Central memory CD4-positive, alpha-beta T cell (primary cell): ENCODE measurements at regions not wholly inside any gene's neighbourhood (a gene's known extent, or its start where the extent isn't known, plus 50 kb on each side); places are given as distances from the start of the nearest gene placed in this dataset.

Experiments
- DNase-seq: peaks from one replicate; pipeline ENCODE4 v3.0.0; 2022

DNA sequence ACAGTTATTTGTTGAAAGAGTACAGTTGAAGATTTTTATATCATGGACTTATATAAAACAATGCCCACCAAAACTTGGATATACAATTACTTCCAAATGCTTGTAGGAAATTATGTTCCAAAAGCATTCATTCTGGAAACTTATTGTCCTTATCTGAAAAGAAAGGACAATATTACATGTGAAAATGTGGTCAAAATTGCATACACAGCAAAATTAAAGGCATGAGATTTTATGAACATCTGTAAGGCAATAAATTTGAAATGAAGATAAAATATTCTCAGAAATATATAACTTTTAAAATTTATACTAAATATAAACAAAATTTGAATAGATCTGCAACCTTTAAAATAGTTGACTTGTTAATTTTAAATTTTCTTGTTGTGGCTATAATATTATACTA, 1173.8 kb downstream of the NLGN4X start:
- no peak for DNase-seq

GRCh38 chrX:5051831-5052491, 1176.7 kb downstream of the NLGN4X start:
- no peak for DNase-seq

GRCh38 chrX:5042563-5042962, 1186.1 kb downstream of the NLGN4X start:
- DNase-seq = no peak

- no peak for DNase-seq
Measured at GRCh38 chrX:5031792-5032191, 1196.9 kb downstream of the NLGN4X start.

DNA sequence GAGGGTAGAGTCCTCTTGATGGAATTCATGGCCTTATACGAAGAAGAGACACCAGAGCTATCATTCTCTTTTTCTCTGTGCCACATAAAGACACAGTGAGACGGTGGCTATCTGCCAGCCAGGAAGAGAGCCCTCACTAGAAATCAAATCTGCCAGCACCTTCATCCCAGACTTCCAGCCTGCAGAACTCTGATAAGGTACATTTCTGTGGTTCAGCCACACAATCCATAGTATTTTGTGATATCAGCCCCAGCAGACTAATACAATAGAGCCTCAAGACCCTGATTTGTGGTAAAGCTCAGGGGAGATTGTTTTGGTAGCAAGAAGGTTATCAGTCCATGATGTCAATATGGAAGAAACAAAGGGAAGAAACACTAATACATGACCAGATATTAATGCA, 1213.2 kb downstream of the NLGN4X start:
- DNase-seq = no peak

- no peak for DNase-seq
Measured at GRCh38 chrX:4994855-4995254, 1233.8 kb downstream of the NLGN4X start.

DNA sequence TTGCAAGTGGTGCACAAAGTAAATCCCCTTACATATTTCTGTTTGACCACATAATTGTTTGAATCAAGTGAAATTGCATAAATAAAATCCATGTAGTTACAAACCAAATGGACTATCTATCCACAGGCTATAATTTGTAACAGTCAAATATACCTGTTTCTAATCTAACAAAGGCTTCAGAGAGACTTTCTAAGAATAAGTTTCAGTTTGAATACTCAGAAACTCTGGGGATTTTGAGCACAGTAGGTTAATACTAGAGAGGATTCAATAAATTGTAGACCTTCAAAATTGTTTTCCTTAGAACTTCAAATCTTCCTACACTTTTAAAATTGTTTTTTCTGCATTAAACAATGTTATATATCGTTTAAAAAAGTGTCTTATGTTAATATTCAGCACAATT, 1250.1 kb downstream of the NLGN4X start:
- DNase-seq = no peak

DNA sequence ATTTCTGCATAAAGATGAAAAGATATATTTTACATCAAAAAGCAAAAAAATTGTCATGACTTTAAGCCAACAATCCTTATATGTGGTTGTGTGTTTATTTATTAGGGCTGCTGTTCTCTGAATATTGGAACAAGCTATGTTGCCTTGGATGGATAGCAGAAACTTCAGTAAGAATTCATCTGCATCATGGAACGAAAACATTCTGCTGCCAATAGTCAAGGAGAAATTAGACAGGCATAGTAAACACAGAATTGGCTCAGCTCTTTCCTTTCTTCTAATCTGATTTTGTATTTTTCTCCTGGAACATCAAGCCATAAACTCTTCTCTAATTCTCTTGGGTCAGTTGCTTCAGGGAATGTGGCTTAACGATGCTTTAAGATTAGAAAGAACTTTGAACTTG, 1257.0 kb downstream of the NLGN4X start:
- no peak for DNase-seq

GRCh38 chrX:4964112-4964511, 1250.7 kb upstream of the PRKX start:
- no peak for DNase-seq

DNA sequence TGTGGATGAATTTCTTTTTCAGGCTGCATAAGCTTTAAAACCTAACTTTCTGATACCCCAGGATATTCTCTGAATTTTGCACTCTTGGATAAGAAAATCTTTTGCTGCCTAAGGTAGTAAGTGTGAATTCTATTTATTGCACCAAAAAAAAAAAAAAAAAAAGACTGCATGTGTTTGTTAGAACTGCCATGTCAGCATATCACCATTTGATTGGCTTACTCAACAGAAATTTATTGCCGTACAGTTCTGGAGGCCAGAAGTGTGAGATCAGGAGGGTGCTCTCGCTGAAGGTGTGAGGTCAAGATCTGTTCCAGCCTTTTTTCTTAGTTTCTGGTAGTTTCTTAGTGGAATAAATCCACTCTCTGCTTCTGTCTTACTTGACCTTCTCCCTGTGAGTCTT, 1250.0 kb upstream of the PRKX start:
- no peak for DNase-seq

DNA sequence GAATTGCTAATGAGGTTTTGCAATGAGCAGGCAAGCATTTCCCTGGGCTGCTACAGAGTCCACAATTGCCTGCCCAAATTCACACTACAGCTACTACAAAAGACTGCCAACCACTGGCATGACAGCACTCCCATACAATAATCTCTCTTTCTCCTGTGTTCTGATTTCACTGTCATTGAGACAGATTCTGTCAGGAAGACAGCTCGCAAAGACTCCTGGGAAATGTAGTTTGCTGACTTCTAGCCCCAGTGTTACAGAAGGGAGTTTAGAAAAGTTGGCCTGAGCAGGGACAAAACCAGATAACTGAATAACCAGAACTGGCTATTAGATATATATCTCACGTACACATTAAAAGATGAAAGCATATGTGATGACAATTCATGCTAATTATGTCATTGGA, 1231.3 kb upstream of the PRKX start:
- DNase-seq = no peak

GRCh38 chrX:4936315-4936714, 1222.9 kb upstream of the PRKX start:
- DNase-seq = no peak

- no peak for DNase-seq
Measured at GRCh38 chrX:4935846-4936245, 1222.4 kb upstream of the PRKX start.

DNA sequence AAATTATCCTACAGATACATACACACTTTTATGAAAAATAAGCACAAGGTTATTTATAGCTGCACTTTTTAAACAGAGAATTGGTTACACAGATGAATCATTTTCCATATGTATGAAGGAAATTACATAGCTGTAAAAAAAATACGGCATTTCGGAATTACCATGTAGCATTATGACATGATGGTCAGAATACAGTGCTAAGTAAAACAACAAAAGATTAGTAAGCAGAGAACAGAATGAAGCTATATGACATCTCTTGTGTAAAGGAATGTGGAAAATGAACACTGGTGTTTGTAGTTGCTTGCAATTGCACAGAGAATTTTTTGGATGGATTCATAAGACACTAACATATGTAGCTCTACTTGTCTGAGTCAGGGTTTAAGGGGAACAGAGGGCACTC, 1222.0 kb upstream of the PRKX start:
- DNase-seq = no peak

DNA sequence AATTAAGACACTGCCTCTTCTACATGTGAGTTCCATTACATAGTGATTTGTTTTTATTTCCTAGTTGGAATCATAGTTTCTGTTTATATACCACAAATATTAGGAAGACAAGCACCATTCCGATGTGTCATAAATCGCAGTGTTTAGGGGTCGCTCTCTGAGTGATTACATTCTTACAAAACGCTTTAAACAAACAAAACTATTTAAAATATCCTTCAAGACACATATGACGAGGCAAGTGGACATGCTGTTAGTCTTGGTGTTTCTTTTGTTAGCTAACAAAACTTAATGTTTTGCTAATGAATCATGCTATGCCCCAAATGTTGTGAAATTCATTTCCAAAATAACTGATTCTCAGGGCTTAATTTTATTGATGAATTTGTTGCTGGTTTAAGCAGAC, 1219.3 kb upstream of the PRKX start:
- no peak for DNase-seq

DNA sequence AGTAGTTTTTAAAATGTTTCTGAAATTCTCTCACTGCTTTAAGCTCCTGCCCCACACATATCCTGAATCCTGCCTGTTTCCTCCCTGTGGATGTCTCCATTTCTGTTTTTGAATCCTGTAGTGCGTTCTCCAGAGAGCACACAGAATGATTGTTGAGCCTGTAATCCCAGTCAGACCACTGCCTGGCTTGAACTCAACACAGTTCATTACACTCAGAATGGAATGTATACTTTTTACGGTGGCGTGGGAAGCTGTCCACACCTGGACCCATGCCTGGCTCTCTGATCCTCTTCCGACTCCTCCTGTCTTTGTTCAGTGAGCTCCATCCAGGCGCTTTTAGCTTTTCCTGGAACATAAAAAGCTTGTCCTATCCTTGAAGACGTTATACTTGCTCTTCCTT, 1217.0 kb upstream of the PRKX start:
- no peak for DNase-seq

- no peak for DNase-seq
Measured at GRCh38 chrX:4925911-4926310, 1212.5 kb upstream of the PRKX start.

- no peak for DNase-seq
Measured at GRCh38 chrX:4909348-4909747, 1195.9 kb upstream of the PRKX start.

DNA sequence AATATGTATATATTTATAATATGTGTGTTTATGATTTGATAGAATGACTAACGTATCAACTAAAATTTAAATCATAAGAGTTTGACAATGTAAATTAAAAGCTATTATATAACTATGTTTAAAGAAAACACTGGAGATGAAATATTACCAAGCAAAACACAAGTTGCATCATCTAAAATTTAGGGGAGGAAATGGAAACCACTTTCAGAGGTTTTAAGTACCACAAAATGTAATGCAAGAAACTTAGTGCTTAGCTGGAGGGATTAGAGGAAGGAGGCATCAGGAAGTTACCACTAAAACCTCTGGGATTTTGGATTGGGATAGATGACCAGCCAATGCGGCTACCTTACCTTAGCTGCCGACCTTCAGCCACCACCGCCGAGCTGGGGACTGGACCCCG, 1192.1 kb upstream of the PRKX start:
- no peak for DNase-seq

GRCh38 chrX:4881277-4881676, 1167.8 kb upstream of the PRKX start:
- no peak for DNase-seq

- DNase-seq = no peak
Measured at GRCh38 chrX:4878640-4879039, 1165.2 kb upstream of the PRKX start.

- DNase-seq = no peak
Measured at GRCh38 chrX:4876268-4876667, 1162.8 kb upstream of the PRKX start.

GRCh38 chrX:4851534-4851933, 1138.1 kb upstream of the PRKX start:
- no peak for DNase-seq

- DNase-seq = no peak
Measured at GRCh38 chrX:4850312-4850711, 1136.9 kb upstream of the PRKX start.

DNA sequence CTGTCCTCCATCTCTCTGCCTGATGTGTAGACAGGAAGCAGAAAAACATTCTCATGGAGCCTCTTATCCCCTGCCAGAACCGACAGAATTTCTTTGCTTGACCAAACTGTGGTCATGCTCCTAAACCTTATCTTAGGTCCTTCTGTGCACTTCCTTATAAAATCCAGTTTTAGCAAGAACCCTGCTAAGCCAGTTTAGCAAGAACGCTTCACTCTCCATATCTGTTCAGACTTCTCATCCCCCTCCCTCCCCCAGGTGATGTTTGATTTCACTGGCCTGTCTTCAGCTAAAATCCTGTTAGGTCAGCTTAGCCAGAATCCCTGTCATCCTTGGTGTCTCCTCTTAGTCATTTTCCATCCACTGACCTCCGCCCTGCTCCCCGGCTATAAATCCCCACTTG, 1130.9 kb upstream of the PRKX start:
- DNase-seq = no peak
